WTC11 (cell line): ENCODE measurements at regions not wholly inside any gene's neighbourhood (a gene's known extent, or its start where the extent isn't known, plus 50 kb on each side); places are given as distances from the start of the nearest gene placed in this dataset.

Source experiments
- ATF1 ChIP-seq: sonication (generic); formaldehyde crosslinking; IDR thresholded peaks from 2 replicates; pipeline ENCODE4 v1.8.1; 2023; ENCODE audit warnings: mild to moderate bottlenecking, moderate library complexity, missing genetic modification reagents
- CREB1 ChIP-seq: sonication (generic); formaldehyde crosslinking; IDR thresholded peaks from 2 replicates; pipeline ENCODE4 v1.8.0; 2023; ENCODE audit warnings: mild to moderate bottlenecking, missing genetic modification reagents
- CTCF ChIP-seq: fragments of 200-600 bp; IDR thresholded peaks from 2 replicates; pipeline ENCODE4 v1.8.0; 2022; ENCODE audit warnings: antibody characterized with exemption
- MXD4 ChIP-seq: fragments of 250-450 bp; sonication (Bioruptor Pico); IDR thresholded peaks from 2 replicates; pipeline ENCODE4 v1.8.0; 2021; ENCODE audit warnings: mild to moderate bottlenecking, moderate library complexity, borderline replicate concordance
- NR3C1 ChIP-seq: sonication (generic); formaldehyde crosslinking; conservative IDR thresholded peaks from 2 replicates; pipeline ENCODE4 v1.8.1; 2023; ENCODE audit warnings: low read depth, mild to moderate bottlenecking, missing genetic modification reagents
- STAT6 ChIP-seq: sonication (generic); formaldehyde crosslinking; conservative IDR thresholded peaks from 2 replicates; pipeline ENCODE4 v1.8.1; 2023; ENCODE audit warnings: mild to moderate bottlenecking, low read depth, missing genetic modification reagents, moderate library complexity
- TCF7 ChIP-seq: sonication (generic); formaldehyde crosslinking; IDR thresholded peaks from 2 replicates; pipeline ENCODE4 v1.8.0; 2022; ENCODE audit warnings: mild to moderate bottlenecking, low read depth, missing genetic modification reagents, moderate library complexity
- ZBTB43 ChIP-seq: sonication (generic); formaldehyde crosslinking; IDR thresholded peaks from 2 replicates; pipeline ENCODE4 v1.8.1; 2023; ENCODE audit warnings: mild to moderate bottlenecking, missing genetic modification reagents
- ZSCAN18 ChIP-seq: fragments of 250-450 bp; sonication (Bioruptor Pico); IDR thresholded peaks from 2 replicates; pipeline ENCODE4 v2.1.2; 2022; ENCODE audit warnings: mild to moderate bottlenecking, moderate library complexity
- TF ChIP-seq, protein P1 (sequence below): sonication (generic); formaldehyde crosslinking; IDR thresholded peaks from 2 replicates; pipeline ENCODE4 v1.8.1; 2023; ENCODE audit warnings: mild to moderate bottlenecking, moderate library complexity, missing genetic modification reagents

DNA sequence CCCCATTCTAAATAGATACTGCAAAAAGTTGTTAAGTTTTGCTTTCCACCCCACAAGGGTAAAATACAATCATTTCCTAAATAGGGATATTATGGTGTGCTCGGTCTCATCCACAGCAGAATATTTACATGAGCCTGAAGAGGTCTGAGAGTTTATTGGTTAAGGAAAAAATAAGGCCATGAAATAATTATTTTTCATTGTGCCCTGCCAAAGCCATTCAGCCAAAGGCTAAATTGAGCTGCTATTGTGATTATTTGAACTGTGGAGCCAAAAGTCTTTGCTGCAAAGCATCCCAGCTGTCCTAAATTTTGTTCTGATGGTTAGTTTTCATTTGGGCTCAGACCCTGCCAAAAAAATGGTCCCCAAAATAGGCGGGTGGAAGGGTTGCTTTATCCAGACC, 298.7 kb upstream of the ESRRG start:
- TF ChIP-seq, protein P1, sequence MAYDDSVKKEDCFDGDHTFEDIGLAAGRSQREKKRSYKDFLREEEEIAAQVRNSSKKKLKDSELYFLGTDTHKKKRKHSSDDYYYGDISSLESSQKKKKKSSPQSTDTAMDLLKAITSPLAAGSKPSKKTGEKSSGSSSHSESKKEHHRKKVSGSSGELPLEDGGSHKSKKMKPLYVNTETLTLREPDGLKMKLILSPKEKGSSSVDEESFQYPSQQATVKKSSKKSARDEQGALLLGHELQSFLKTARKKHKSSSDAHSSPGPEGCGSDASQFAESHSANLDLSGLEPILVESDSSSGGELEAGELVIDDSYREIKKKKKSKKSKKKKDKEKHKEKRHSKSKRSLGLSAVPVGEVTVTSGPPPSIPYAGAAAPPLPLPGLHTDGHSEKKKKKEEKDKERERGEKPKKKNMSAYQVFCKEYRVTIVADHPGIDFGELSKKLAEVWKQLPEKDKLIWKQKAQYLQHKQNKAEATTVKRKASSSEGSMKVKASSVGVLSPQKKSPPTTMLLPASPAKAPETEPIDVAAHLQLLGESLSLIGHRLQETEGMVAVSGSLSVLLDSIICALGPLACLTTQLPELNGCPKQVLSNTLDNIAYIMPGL (CRISPR knock-in tag): no peak
- no peak for TF ChIP-seq STAT6 (CRISPR knock-in tag)
- no peak for TF ChIP-seq TCF7 (CRISPR knock-in tag)
- TF ChIP-seq CTCF: no peak
- no peak for TF ChIP-seq ATF1 (CRISPR knock-in tag)
- TF ChIP-seq MXD4 (CRISPR knock-in tag): no peak
- TF ChIP-seq ZBTB43 (CRISPR knock-in tag): no peak
- no peak for TF ChIP-seq ZSCAN18
- no peak for TF ChIP-seq CREB1
- TF ChIP-seq NR3C1 (CRISPR knock-in tag): no peak
